ENCODE measurements at regions not wholly inside any gene's neighbourhood (a gene's known extent, or its start where the extent isn't known, plus 50 kb on each side); places are given as distances from the start of the nearest gene placed in this dataset.

DNA sequence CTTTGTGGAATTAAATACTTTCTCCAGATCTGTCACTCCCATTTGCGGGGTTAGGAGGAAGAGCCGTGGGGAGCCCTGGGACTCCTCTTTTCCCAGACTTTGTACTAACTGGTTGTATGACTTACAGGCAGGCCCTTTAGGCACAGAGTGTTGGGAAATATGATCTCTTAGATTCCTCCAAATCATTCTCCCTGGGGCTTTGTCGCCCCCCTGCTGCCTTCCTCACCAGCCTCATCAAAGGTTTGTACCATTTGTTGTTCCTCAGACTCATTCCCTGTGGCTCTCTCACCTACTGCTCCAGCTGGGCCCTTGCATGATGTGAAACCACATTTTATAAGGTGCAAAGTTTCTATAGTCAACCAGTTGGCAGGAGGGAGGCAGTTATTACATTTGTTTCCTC, 56.4 kb downstream of the CRYGS start:
- H3K4me3 ChIP-seq (ENCODE audit: low read length), result no peak overlapping the region
- 62% methylated on average over 3 of the region's 3 CpGs for WGBS
- H3K27ac ChIP-seq (ENCODE audit: low read depth, low read length), result no peak overlapping the region
- H3K9ac ChIP-seq (ENCODE audit: low read depth, low read length), result no peak overlapping the region
- no peaks in the 10 kb centered on the region for H3K9me3 ChIP-seq (ENCODE audit: insufficient read depth, low read depth, low read length)
- H3K36me3 ChIP-seq (ENCODE audit: insufficient read depth, low read length), result no peaks in the 10 kb centered on the region
- no peaks in the 10 kb centered on the region for H3K4me1 ChIP-seq (ENCODE audit: insufficient read depth, low read length)
- no peaks in the 10 kb centered on the region for H3K27me3 ChIP-seq (ENCODE audit: insufficient read depth, low read length)

- H3K27ac ChIP-seq (ENCODE audit: low read depth, low read length), result no peak overlapping the region
- H3K9ac ChIP-seq (ENCODE audit: low read depth, low read length), result no peak overlapping the region
- H3K36me3 ChIP-seq (ENCODE audit: insufficient read depth, low read length), result no peaks in the 10 kb centered on the region
- H3K27me3 ChIP-seq (ENCODE audit: insufficient read depth, low read length), result no peaks in the 10 kb centered on the region
- 90% methylated on average over 4 of the region's 4 CpGs for WGBS
- no peaks in the 10 kb centered on the region for H3K9me3 ChIP-seq (ENCODE audit: insufficient read depth, low read depth, low read length)
- no peak overlapping the region for H3K4me3 ChIP-seq (ENCODE audit: low read length)
- no peaks in the 10 kb centered on the region for H3K4me1 ChIP-seq (ENCODE audit: insufficient read depth, low read length)
These were observed 57.1 kb downstream of the CRYGS start for GRCh38 chr3:186487037-186487436.

GRCh38 chr3:186483611-186484340, 60.4 kb downstream of the CRYGS start:
- 93% methylated on average over 8 of the region's 8 CpGs for WGBS

GRCh38 chr3:186481526-186481925, 62.7 kb downstream of the CRYGS start:
- H3K4me3 ChIP-seq (ENCODE audit: low read length), result no peak overlapping the region
- no peaks in the 10 kb centered on the region for H3K9me3 ChIP-seq (ENCODE audit: insufficient read depth, low read depth, low read length)
- WGBS, result 92% methylated on average over 4 of the region's 4 CpGs
- H3K27me3 ChIP-seq (ENCODE audit: insufficient read depth, low read length), result no peaks in the 10 kb centered on the region
- H3K4me1 ChIP-seq (ENCODE audit: insufficient read depth, low read length), result no peaks in the 10 kb centered on the region
- no peak overlapping the region for H3K9ac ChIP-seq (ENCODE audit: low read depth, low read length)
- H3K36me3 ChIP-seq (ENCODE audit: insufficient read depth, low read length), result no peaks in the 10 kb centered on the region
- no peak overlapping the region for H3K27ac ChIP-seq (ENCODE audit: low read depth, low read length)

More at GRCh38 chr3:186483611-186484340, 60.4 kb downstream of the CRYGS start:
- Histone ChIP-seq H3K27me3 (ENCODE audit: insufficient read depth, low read length) (no peaks in the 10 kb centered on the region), H3K4me1 (ENCODE audit: insufficient read depth, low read length) (no peaks in the 10 kb centered on the region), H3K36me3 (ENCODE audit: insufficient read depth, low read length) (no peaks in the 10 kb centered on the region), H3K4me3 (ENCODE audit: low read length) (no peak overlapping the region), H3K9ac (ENCODE audit: low read depth, low read length) (no peak overlapping the region), H3K9me3 (ENCODE audit: insufficient read depth, low read depth, low read length) (no peaks in the 10 kb centered on the region), H3K27ac (ENCODE audit: low read depth, low read length) (no peak overlapping the region)

GRCh38 chr3:186477876-186478275, 66.3 kb downstream of the CRYGS start:
- Histone ChIP-seq H3K27me3 (ENCODE audit: insufficient read depth, low read length) (no peaks in the 10 kb centered on the region), H3K36me3 (ENCODE audit: insufficient read depth, low read length) (no peaks in the 10 kb centered on the region), H3K9ac (ENCODE audit: low read depth, low read length) (no peak overlapping the region), H3K27ac (ENCODE audit: low read depth, low read length) (no peak overlapping the region), H3K9me3 (ENCODE audit: insufficient read depth, low read depth, low read length) (no peaks in the 10 kb centered on the region), H3K4me1 (ENCODE audit: insufficient read depth, low read length) (no peaks in the 10 kb centered on the region), H3K4me3 (ENCODE audit: low read length) (no peak overlapping the region)
- 95% methylated on average over 4 of the region's 4 CpGs for WGBS

DNA sequence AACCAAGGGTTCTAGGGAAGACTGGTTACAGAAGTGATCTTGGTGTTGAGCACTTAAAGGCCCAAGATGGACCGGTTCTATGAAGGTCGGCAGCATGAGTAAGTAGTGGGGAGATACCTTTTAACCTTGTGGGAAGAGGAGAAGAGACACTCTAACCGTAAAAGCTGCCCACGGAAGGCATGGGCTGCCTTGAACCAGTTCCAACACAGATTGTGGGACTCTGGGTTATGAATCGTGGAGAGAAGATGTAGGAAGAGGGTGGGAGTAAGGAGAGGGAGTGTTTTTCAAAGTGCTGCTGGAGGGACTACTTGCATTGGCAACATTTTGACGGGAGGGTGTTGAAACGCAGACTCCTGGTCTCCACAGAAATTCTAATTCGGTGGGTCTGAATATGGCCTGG, 67.1 kb downstream of the CRYGS start:
- H3K27me3 ChIP-seq (ENCODE audit: insufficient read depth, low read length), result no peaks in the 10 kb centered on the region
- WGBS, result 93% methylated on average over 8 of the region's 8 CpGs
- H3K27ac ChIP-seq (ENCODE audit: low read depth, low read length), result no peak overlapping the region
- no peaks in the 10 kb centered on the region for H3K9me3 ChIP-seq (ENCODE audit: insufficient read depth, low read depth, low read length)
- H3K36me3 ChIP-seq (ENCODE audit: insufficient read depth, low read length), result no peaks in the 10 kb centered on the region
- H3K4me3 ChIP-seq (ENCODE audit: low read length), result no peak overlapping the region
- H3K9ac ChIP-seq (ENCODE audit: low read depth, low read length), result no peak overlapping the region
- no peaks in the 10 kb centered on the region for H3K4me1 ChIP-seq (ENCODE audit: insufficient read depth, low read length)

GRCh38 chr3:186476541-186476940, 67.6 kb downstream of the CRYGS start:
- Histone ChIP-seq H3K36me3 (ENCODE audit: insufficient read depth, low read length) (no peaks in the 10 kb centered on the region), H3K27ac (ENCODE audit: low read depth, low read length) (no peak overlapping the region), H3K4me1 (ENCODE audit: insufficient read depth, low read length) (no peaks in the 10 kb centered on the region), H3K27me3 (ENCODE audit: insufficient read depth, low read length) (no peaks in the 10 kb centered on the region), H3K9ac (ENCODE audit: low read depth, low read length) (no peak overlapping the region), H3K9me3 (ENCODE audit: insufficient read depth, low read depth, low read length) (no peaks in the 10 kb centered on the region), H3K4me3 (ENCODE audit: low read length) (no peak overlapping the region)
- 96% methylated on average over 2 of the region's 2 CpGs for WGBS

GRCh38 chr3:186476044-186476468, 68.1 kb downstream of the CRYGS start:
- H3K4me3 ChIP-seq (ENCODE audit: low read length), result no peak overlapping the region
- H3K27ac ChIP-seq (ENCODE audit: low read depth, low read length), result no peak overlapping the region
- no peaks in the 10 kb centered on the region for H3K9me3 ChIP-seq (ENCODE audit: insufficient read depth, low read depth, low read length)
- H3K9ac ChIP-seq (ENCODE audit: low read depth, low read length), result no peak overlapping the region
- no peaks in the 10 kb centered on the region for H3K36me3 ChIP-seq (ENCODE audit: insufficient read depth, low read length)
- no peaks in the 10 kb centered on the region for H3K27me3 ChIP-seq (ENCODE audit: insufficient read depth, low read length)
- H3K4me1 ChIP-seq (ENCODE audit: insufficient read depth, low read length), result no peaks in the 10 kb centered on the region
- WGBS, result 83% methylated on average over 3 of the region's 3 CpGs

GRCh38 chr3:186473166-186473565, 71.0 kb downstream of the CRYGS start:
- WGBS, result 100% methylated on average over 2 of the region's 2 CpGs
- no peak overlapping the region for H3K9ac ChIP-seq (ENCODE audit: low read depth, low read length)
- no peaks in the 10 kb centered on the region for H3K36me3 ChIP-seq (ENCODE audit: insufficient read depth, low read length)
- no peaks in the 10 kb centered on the region for H3K4me1 ChIP-seq (ENCODE audit: insufficient read depth, low read length)
- no peaks in the 10 kb centered on the region for H3K27me3 ChIP-seq (ENCODE audit: insufficient read depth, low read length)
- H3K4me3 ChIP-seq (ENCODE audit: low read length), result no peak overlapping the region
- H3K9me3 ChIP-seq (ENCODE audit: insufficient read depth, low read depth, low read length), result no peaks in the 10 kb centered on the region
- no peak overlapping the region for H3K27ac ChIP-seq (ENCODE audit: low read depth, low read length)

GRCh38 chr3:186472456-186473008, 71.6 kb downstream of the CRYGS start:
- 91% methylated on average over 8 of the region's 8 CpGs for whole genome bisulfite sequencing
- H3K27ac ChIP-seq (ENCODE audit: low read depth, low read length), result no peak overlapping the region
- H3K36me3 ChIP-seq (ENCODE audit: insufficient read depth, low read length), result no peaks in the 10 kb centered on the region
- no peaks in the 10 kb centered on the region for H3K4me1 ChIP-seq (ENCODE audit: insufficient read depth, low read length)
- no peak overlapping the region for H3K4me3 ChIP-seq (ENCODE audit: low read length)
- H3K9ac ChIP-seq (ENCODE audit: low read depth, low read length), result no peak overlapping the region
- H3K27me3 ChIP-seq (ENCODE audit: insufficient read depth, low read length), result no peaks in the 10 kb centered on the region
- no peaks in the 10 kb centered on the region for H3K9me3 ChIP-seq (ENCODE audit: insufficient read depth, low read depth, low read length)

GRCh38 chr3:186471771-186472170, 72.4 kb downstream of the CRYGS start:
- Histone ChIP-seq H3K27ac (ENCODE audit: low read depth, low read length) (no peak overlapping the region), H3K9me3 (ENCODE audit: insufficient read depth, low read depth, low read length) (no peaks in the 10 kb centered on the region), H3K4me1 (ENCODE audit: insufficient read depth, low read length) (no peaks in the 10 kb centered on the region), H3K4me3 (ENCODE audit: low read length) (no peak overlapping the region), H3K36me3 (ENCODE audit: insufficient read depth, low read length) (no peaks in the 10 kb centered on the region), H3K27me3 (ENCODE audit: insufficient read depth, low read length) (no peaks in the 10 kb centered on the region), H3K9ac (ENCODE audit: low read depth, low read length) (no peak overlapping the region)
- 80% methylated on average over 5 of the region's 5 CpGs for WGBS
